Motor neuron (in vitro differentiated cells): ENCODE measurements at regions not wholly inside any gene's neighbourhood (a gene's known extent, or its start where the extent isn't known, plus 50 kb on each side); places are given as distances from the start of the nearest gene placed in this dataset.

Experiments used
- ATAC-seq, 8 experiments: fragments of 200-7000 bp; cut with Tn5 transposase; replicated peaks in 6 of 8; 2 replicates each; pipeline ENCODE4 v1.8.0; 2021; ENCODE audit warnings: mild to moderate bottlenecking in 8 of 8, moderate library complexity in 8 of 8
- H3K27ac ChIP-seq, 2 donors: fragments of 250-450 bp; sonication (Bioruptor Pico); 2 replicates each; pipeline ENCODE4 v1.9.0; 2021; ENCODE audit warnings: antibody characterized with exemption in 2 of 2, mild to moderate bottlenecking in 2 of 2, moderate library complexity in 1 of 2
- H3K4me1 ChIP-seq, 2 donors: fragments of 250-450 bp; sonication (Bioruptor Pico); replicated peaks in 1 of 2; 2 replicates each; pipeline ENCODE4 v1.6.1; 2021; ENCODE audit warnings: antibody characterized with exemption in 2 of 2, mild to moderate bottlenecking in 2 of 2, moderate library complexity in 1 of 2
- H3K4me3 ChIP-seq, 5 donors: fragments of 250-450 bp; sonication (Bioruptor Pico); 2 replicates each; pipeline ENCODE4 v1.9.0; 2021; ENCODE audit warnings: antibody characterized with exemption in 5 of 5, mild to moderate bottlenecking in 5 of 5, moderate library complexity in 4 of 5
- WGBS, 10 experiments: fragments of 450-650 bp; shearing (Covaris generic); methylation state at CpG; one replicate each; pipeline ENCODE4 v1.0.0; 2022; 5-methylcytosine and 5-hydroxymethylcytosine counted together
- in situ Hi-C, 9 experiments: fragments of 400-800 bp; cut with MboI; loops; one replicate each; pipeline ENCODE4 v1.15.0; 2021; ENCODE audit warnings: low sequenced_read_pairs in 9 of 9, low pct_unique_long_range_greater_than_20kb in 2 of 9; ENCODE audit not compliant: unreplicated experiment in 9 of 9

DNA sequence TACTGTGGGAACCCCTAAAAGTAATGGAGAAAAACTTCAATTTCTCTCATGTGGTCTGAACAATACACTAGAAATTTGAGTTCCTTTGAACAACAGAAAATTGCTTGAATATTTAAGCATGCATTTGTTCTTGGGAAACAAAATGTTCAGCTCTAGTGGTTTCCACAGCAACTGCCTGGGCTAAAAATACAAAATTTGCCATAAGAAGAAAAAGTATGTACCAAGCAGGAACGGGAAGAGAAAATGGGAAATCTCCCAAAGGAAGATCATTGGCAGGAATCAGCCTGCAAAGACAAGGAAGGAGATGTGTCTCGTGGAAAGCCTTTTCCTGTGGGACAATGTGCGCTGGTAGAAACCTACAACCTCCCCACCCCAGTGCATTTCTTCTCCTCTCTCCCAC, 119.0 kb upstream of the DPT start:
- 0 to 100% (median 69%) methylated on average over 1 to 3 of the region's 3 CpGs; no CpG with 5 or more reads in 2 of the 10 experiments for WGBS, 10 experiments
- in situ Hi-C loops, result no loop called here
- peak in 1 of 8 experiments; percentile 28 for ATAC-seq
- Histone ChIP-seq H3K4me3 (no peak overlapping the region), H3K27ac (no peak overlapping the region), H3K4me1 (peaks cover 2 to 3% of the 10 kb centered on the region in 2 donors)

DNA sequence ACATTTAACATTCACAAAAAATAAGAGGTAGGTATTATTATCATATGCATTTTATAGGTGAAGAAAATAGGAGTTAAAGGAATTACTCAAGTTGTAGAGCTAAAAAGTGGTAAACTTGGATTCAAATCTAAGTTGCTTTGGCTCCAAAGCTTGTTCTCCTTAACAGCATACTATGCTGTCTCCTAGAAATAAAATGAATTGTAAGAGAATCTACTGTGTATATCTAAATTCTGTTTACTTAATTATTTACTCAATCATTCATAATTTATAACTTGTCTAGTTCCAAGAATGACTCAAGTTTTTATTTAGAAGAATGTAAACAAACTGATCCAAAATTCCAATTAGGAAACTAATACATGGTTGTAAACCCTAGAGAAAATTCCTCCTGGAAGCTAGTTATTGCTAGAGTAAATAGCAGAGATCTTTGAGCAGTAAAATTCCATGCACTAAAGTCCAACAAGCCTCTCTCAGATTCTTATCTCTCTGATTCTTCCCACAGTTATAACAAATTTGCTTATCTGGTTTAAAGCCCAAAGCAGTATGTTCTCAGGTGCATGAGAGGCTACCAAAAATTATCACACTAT, 132.5 kb upstream of the DPT start:
- Histone ChIP-seq H3K4me1 (peaks cover 8 to 10% of the 10 kb centered on the region in 2 donors), H3K4me3 (no peak overlapping the region), H3K27ac (no peak overlapping the region)
- ATAC-seq, result no peak
- in situ Hi-C loops, result no loop called here

DNA sequence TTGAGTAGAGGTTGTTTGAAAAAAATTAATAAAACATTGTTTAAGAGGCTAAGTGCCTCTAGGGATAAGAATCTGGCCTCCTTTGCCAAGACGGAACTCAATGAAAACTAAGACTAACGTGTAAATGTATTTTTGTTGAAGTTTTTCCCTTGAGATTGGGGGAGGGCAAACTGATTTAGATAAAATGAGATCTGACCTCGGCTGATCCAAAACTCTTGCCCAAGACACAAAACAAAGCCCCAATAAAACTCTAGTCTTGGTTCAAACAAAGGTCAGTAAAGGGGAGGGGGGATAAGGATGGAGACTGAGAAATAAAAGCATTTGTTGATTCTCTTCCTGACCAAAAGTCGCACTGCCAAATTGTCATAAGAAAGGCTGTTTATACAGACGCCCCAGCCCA, 134.8 kb upstream of the DPT start:
- ATAC-seq, result no peak
- no peak overlapping the region for H3K4me3 ChIP-seq
- H3K4me1 ChIP-seq, result peaks cover 8 to 10% of the 10 kb centered on the region in 2 donors
- 10 to 81% (median 21%) methylated on average over 2 to 5 of the region's 5 CpGs for WGBS, 10 experiments
- no peak overlapping the region for H3K27ac ChIP-seq
- in situ Hi-C loops, result no loop called here

DNA sequence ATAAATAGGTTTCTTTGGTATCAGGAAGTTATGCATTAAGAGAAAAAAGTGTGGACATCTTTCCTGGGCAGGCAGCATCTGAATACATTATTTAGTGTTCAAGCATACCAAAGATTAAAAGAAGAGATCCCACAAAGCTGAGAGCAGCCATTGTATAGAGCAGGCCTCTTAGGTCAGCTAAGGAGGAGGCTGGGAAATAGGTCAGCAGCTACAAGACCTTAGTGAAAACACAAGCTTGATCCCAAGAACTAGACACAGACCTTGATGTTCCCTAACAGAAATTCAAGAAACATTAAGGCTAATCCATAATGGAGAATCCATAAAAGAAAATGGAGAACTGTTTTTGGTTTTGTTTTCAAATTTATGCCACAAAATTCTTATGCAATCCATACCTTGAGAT, 135.3 kb upstream of the DPT start:
- H3K4me1 ChIP-seq, result peaks cover 8 to 10% of the 10 kb centered on the region in 2 donors
- in situ Hi-C loops, result no loop called here
- H3K27ac ChIP-seq, result no peak overlapping the region
- no peak overlapping the region for H3K4me3 ChIP-seq
- no peak for ATAC-seq

DNA sequence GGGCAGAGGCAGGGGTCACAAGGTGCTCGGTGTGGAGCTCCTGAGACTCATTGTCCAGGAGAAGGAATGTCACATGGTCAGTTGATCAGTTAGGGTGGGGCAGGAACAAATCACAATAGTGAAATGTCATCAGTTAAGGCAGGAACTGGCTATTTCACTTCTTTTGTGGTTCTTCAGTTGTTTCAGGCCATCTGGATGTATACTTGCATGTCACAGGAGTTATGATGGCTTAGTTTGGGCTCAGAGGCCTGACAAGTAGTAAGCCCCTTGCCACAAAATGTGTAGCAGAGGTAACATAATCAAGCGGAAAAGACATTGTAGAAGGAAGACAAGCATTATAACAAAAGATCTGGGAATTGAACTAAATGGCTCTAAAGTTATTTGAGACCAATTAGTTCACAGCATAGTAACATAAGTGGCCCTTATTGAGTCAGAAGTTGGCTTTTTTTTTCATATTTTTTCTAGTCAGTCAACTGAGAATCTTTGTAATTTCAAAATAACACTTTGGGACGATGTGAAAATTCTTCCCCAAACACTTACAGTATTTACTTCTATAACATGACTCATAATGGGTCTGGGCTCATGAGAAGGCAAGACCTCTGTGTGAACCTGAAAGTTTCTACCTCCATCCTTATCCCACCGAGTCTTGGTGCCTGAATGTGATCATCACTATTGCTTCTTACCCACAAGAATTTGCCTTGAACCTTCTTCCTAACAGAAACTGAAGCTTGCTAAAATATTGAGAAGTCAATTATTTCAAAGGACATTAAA, 137.0 kb upstream of the DPT start:
- in situ Hi-C loops, result no loop called here
- no peak for ATAC-seq

DNA sequence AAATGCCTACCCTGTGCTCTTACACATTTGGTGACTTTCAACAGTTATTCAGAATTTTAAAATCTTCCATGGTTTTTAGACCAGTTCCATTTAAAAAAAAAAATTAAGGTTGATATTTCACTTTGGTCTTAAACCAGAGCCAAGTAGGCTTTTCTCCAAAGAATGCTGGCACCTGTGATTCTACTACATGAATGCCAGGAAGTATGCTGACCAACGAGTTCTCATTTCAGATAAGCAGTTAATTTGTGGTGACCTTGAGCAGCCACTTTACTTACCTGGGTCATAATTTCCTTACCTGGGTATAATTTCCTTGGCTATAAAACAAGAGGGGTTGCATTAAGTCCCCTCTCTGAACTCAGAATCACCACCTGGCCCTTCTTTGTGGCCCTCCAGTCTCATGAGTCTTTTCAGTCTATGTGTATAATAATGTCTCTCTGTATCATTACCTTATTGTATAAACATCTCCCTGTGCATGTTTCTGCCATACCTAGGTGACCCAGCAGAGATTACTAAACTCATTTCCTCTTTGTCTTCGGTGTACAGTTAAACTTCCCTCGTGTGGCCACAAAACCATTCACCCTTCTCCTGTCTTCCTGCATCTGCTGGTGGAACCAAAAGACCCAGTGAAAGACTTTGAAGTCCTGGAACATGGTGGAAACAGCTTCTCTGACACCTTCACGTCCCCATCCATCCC, 139.1 kb upstream of the DPT start:
- WGBS, 10 experiments, result 20 to 100% (median 79%) methylated on average over 1 to 4 of the region's 4 CpGs; no CpG with 5 or more reads in 3 of the 10 experiments
- Histone ChIP-seq H3K4me1 (peaks cover 8 to 10% of the 10 kb centered on the region in 2 donors), H3K27ac (no peak overlapping the region), H3K4me3 (no peak overlapping the region)
- ATAC-seq, result no peak
- in situ Hi-C loops, result no loop called here

More for the DNA sequence above, 137.0 kb upstream of the DPT start:
- Histone ChIP-seq H3K27ac (no peak overlapping the region), H3K4me3 (no peak overlapping the region), H3K4me1 (peaks cover 8 to 10% of the 10 kb centered on the region in 2 donors)
- 43 to 100% (median 90%) methylated on average over 1 to 4 of the region's 4 CpGs for WGBS, 10 experiments

DNA sequence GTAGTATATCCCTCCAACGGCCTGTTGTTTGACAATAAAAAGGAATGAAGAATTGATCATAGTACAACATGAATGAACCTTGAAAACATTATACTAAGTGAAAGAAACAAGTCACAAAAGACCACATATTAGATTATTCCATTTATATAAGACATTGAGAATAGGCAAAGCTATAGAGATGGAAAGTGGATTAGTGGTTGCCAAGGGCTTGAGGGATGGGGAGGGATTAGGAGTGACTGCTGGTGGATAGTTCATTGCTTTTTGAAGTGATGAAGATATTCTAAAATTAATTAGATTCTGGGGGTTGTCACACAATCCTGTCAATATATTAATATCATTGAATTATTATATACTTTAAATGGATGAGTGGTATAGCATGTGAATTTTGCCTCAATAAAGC, 142.5 kb upstream of the DPT start:
- 29 to 88% (median 69%) methylated on average over 1 of the region's 1 CpG; no CpG with 5 or more reads in 4 of the 10 experiments for WGBS, 10 experiments

DNA sequence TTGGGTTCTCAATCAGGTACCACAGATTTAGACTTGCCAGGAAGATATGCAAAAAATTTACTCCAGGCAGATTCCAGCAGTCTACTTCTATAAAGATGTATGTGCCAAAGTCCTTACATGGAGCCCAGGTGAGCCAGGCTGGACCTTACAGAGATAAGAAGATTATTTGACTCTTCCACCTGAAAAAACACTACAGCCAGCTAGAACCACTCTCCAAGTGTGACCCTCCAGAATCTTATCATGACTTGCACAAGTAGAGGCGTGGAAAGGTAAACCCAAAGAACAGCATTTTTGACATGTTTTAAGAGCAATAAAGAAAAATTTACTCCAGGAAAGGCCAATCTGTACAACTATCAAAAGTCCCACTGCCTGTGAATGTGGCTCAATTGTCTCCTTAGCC, 146.8 kb upstream of the DPT start:
- in situ Hi-C loops, result no loop called here
- no peak for ATAC-seq
- no peak overlapping the region for H3K27ac ChIP-seq
- no peak overlapping the region for H3K4me3 ChIP-seq
- peaks cover 0 to 3% of the 10 kb centered on the region in 2 donors for H3K4me1 ChIP-seq
- WGBS, 10 experiments, result 83 to 100% (median 100%) methylated on average over 1 of the region's 1 CpG; no CpG with 5 or more reads in 3 of the 10 experiments

More for the DNA sequence above, 142.5 kb upstream of the DPT start:
- H3K4me1 ChIP-seq, result no peaks in the 10 kb centered on the region
- no peak overlapping the region for H3K27ac ChIP-seq
- ATAC-seq, result no peak
- in situ Hi-C loops, result no loop called here
- H3K4me3 ChIP-seq, result no peak overlapping the region

DNA sequence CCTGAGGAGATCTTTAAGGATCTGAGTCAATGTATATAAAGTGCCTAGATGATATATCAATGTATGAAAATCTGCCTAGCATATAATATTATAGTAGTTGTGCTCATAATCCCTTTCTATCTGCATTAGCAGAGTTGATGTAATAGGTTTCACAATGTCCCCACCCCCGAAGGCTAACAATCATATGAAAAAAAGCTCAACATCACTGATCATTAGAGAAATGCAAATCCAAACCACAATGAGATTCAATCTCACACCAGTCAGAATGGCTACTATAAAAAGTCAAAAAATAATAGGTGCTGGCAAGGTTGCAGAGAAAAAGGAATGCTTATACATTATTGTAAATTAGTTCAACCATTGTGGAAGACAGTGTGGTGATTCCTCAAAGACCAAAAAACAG, 147.8 kb upstream of the DPT start:
- Histone ChIP-seq H3K27ac (no peak overlapping the region), H3K4me1 (peaks cover 0 to 3% of the 10 kb centered on the region in 2 donors), H3K4me3 (no peak overlapping the region)
- in situ Hi-C loops, result no loop called here
- WGBS, 10 experiments, result 0 to 100% (median 89%) methylated on average over 1 of the region's 1 CpG; no CpG with 5 or more reads in 2 of the 10 experiments
- peak in 2 of 8 experiments; percentile 25 to 31 for ATAC-seq

DNA sequence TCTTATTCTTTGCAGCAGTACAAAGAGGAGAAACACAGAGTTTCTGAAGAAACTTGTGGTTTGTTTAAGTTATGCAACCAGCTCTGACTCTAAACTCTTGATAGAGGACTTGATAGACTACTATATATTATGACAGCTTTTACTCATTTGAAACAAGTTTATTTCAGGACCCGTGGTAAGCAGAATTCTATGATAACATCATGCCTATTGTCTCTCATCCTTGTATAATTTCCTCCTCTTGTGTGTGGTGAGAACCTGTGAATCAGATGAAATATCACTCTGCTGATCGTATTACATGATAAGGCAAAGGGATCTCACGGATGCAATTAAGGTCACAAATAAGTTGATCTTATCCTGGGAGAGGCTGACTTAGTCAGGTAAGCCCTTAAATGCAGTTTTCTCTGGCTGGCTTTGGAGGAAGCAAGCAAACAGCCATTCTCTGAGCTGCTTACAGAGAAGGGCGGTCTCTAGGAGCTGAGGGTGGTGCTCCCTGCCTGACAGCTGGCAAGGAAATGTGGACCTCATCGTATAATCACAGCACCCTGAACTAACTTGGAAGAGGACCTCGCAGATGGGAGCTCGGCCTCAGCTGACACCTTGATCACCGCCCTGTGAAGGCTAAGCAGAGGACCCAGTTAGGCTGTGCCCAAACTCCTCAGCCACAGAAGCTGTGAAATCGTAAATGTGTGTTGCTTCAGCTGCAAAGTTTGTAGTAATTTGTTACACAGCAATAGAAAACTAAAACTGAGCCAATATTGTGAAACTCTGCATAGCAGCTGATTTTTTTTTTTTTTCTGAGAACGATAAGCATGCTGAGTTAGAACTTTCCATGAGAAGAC, 151.1 kb upstream of the DPT start:
- Histone ChIP-seq H3K27ac (no peak overlapping the region), H3K4me3 (no peak overlapping the region), H3K4me1 (peaks cover 0 to 3% of the 10 kb centered on the region in 2 donors)
- ATAC-seq, result peak in 4 of 8 experiments; percentile 57 to 84 (median 63)
- in situ Hi-C loops, result no loop called here
- WGBS, 10 experiments, result 16 to 92% (median 61%) methylated on average over 3 to 10 of the region's 10 CpGs

DNA sequence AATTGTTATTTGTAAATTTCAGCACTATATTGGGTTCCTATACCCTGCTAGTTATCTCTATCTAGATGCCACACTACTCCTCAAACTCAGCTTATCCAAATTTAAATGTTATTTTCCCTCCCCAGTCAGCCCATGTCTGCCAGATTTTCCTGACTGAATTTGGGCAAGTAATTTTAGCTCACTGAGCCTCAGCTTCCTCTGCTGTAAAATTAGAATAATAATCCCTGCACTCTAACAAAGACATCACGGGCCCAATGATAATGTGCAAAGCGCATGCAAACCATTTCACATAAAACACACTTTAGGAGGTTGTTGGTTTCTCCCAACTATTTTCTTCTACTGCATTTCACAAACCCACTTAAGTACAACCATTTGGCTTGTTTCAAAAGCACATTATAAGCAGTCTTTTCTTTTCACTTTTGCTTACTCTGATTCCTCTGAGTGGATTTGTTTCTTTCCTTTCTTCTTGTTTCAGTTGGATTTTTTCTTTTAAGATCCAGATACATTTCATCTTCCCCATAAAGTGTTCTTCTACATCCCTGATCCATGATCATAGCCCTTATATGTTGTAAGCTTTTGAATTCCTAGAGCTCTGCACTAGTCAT, 152.8 kb upstream of the DPT start:
- Histone ChIP-seq H3K4me3 (no peak overlapping the region), H3K4me1 (peaks cover 0 to 3% of the 10 kb centered on the region in 2 donors), H3K27ac (no peak overlapping the region)
- ATAC-seq, result no peak
- 20 to 90% (median 64%) methylated on average over 1 to 2 of the region's 2 CpGs for WGBS, 10 experiments
- in situ Hi-C loops, result no loop called here

DNA sequence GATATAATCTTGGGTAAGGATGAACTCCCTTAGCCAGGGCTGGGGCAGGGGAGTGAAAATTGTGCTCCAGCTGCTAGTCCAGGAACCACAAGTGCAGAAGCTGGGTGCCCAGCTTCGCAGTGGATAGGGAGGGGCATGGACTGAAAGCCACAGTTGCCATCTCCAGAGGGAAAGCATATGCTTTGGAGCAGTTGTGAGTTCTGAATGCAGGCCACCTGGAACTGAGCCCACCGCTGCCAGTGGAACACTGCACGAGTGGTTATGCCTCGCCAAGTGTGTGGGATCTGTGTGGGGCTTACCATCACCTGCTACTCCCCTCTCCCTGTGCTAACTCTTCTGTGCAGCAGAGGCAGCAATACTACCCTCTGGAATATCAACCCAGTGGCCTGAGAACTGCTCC, 158.4 kb upstream of the DPT start:
- Histone ChIP-seq H3K4me1 (no peaks in the 10 kb centered on the region), H3K4me3 (no peak overlapping the region), H3K27ac (no peak overlapping the region)
- in situ Hi-C loops, result no loop called here
- ATAC-seq, result no peak
- 0 to 75% (median 51%) methylated on average over 1 to 4 of the region's 4 CpGs; no CpG with 5 or more reads in 5 of the 10 experiments for WGBS, 10 experiments
